HG03575 (cell line): ENCODE measurements at regions not wholly inside any gene's neighbourhood (a gene's known extent, or its start where the extent isn't known, plus 50 kb on each side); places are given as distances from the start of the nearest gene placed in this dataset.

Source experiments
- ATAC-seq: cut with Tn5 transposase; IDR thresholded peaks from one replicate; pipeline ENCODE4 v1.9.1; 2021; ENCODE audit not compliant: unreplicated experiment, insufficient number of reproducible peaks, low FRiP score; ENCODE audit errors: extremely low read depth

DNA sequence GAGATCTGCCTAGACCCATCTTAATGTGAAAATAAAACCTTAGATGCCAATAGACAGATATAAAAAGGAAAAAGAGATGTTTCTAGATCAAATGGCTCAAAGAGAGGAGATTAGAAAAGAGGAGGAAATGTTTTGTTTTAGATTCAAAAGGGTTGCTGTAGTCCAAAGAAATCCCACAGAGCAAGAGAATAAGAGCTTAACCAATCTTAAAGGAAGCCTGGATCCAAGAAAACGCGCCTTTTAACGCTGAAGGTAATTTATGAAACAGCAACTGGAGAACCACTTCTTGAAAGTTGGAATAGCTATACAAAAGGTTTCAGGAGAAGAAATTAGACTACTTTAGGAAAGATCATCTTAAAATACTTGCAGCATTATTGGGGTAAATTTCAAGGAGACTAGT lies 298.8 kb downstream of the BRINP2 start:
- ATAC-seq, result no peak

DNA sequence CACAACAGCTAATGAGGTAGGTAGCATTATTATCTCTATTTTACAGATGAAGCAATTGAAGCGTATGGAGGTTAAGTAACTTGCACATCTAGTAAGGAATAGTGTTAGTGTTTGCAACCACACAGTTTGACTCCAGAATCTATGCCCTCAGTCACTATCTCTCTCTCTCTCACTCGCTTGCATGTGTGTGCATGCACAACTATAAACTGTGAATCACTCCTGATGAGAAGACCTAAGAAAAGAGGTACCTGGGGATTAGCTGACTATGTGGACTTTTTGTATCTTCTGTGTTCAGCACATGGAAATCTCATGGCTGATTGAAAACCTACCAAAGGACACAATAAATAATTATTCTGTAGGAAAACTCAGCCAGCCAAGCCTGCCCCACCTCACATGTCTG lies 295.5 kb downstream of the BRINP2 start:
- ATAC-seq, result no peak

DNA sequence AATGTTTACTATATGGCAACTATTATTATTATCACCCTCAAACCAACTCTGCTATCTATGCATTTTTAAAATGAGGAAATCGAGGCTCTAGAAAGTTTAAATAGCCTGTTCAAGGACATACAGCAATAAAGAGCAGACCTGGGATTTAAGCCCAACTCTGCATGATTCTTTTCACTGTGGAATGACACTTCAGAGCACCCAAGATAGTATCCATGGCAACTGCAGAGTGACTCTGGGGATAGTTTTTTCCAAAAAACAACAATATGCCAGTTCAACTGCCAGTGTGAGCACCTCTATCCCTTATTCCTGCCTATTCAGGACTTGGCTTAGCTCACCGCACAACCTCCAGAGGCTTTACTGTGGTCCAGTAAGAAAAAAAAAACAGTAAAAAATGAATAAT lies 293.9 kb downstream of the BRINP2 start:
- ATAC-seq, result no peak

DNA sequence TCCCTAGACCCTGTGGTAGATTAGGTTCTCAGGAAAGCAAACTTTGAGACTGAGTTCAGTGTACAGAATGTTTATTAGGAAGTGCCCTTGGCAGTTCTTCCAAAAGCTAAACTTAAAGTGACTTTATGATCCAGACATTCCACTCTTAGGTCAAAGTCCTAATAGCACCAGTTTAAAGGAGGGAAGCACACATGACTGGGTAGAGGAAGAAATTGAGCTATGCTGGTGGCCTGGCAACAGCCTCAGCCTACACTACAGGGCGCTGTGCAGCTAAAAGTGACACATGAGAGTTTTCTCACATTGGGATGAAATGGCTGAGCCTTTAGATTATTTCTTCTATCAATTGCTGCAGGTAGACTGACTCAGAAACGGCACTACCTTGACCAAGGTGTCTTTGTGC lies 280.4 kb downstream of the BRINP2 start:
- no peak for ATAC-seq

DNA sequence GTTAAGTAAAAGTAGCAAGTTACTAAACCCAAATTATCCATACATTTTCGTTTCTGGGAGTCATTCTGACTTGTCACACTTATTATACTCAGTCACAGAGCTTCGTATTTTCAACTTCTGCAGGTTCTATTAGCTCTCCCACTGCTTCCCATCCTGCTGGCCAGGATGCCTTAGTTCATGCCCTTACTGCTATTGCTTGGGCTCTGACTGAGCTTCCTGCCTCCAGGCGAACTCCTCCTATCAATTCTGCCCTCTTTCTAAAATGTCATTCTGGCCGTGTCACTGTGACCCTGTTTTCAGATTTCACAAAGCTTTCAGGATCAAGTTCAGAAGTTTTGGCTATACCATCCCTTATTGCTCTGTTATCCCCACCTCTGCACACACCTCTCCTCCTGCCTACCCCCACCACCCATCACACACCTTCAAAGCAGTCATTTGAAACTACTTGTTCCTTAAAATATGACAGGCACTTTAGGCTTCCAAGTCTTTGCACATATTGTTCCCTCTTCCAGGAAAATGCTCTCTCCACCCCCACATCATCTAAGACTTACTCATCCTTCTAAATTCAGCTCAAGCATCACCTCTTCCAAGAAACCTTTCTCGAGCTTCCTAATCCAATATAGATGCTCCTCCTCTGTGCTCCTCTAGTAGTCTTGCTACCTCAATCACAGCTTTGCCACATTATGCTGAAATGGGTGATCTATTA lies 278.0 kb downstream of the BRINP2 start:
- ATAC-seq, result no peak

GRCh38 chr1:177448036-177448615 lies 277.4 kb downstream of the BRINP2 start:
- ATAC-seq, result no peak

DNA sequence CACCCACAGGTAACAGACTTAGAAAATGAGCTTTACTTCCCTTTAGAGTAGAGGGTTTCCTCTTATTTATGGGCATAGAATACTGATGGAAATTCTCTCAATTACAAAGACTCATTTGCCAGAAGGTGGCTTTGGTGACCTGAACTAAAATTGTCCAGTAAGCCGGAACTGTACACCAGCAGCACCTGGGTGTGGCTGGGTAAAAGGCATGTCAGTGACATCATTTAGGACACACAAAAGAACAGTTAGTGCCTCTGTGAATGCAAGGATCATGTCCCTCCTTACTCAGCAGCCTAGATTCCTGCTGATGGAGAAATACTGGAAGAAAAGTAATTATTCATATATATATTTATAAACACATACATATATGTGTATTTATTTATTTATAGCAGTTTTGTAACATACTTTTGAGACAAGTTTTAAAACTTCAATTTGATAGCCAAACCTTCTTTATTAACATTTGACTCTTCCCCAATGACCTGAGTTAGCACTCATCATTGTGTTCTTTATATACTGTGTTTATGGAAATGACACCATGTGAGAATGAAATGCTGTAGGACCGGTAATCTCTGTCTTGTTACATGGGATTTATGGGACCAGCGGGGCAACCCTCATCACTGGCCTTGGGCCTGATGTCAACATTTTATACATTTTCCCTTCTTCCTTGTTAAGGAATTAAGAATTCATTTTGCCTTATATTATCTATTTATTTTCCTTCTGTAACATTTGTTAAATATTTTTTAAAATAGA lies 274.4 kb downstream of the BRINP2 start:
- no peak for ATAC-seq

DNA sequence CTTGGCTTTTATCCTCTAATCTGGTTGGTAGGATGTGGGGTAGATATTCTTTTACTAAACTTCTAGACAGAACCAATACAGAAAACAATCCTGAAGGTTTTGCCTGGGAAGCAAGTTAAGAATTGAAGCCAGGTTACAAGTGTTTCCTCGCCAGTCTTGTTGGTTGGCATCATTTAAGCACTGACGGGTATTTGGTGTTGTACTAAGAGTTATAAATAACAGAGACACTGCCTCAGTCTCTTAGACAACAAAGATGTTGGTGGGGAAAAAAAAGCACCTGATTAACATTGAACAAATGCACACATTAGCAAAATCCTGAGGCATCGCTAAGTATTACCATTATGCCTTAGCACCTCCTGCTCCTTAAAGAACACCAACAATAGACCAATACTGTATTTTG lies 272.2 kb downstream of the BRINP2 start:
- ATAC-seq, result no peak

- no peak for ATAC-seq
Measured at GRCh38 chr1:177442584-177442983, 271.8 kb downstream of the BRINP2 start.

- no peak for ATAC-seq
Measured at GRCh38 chr1:177441281-177441680, 270.5 kb downstream of the BRINP2 start.

GRCh38 chr1:177440821-177441220 lies 270.1 kb downstream of the BRINP2 start:
- ATAC-seq, result no peak

DNA sequence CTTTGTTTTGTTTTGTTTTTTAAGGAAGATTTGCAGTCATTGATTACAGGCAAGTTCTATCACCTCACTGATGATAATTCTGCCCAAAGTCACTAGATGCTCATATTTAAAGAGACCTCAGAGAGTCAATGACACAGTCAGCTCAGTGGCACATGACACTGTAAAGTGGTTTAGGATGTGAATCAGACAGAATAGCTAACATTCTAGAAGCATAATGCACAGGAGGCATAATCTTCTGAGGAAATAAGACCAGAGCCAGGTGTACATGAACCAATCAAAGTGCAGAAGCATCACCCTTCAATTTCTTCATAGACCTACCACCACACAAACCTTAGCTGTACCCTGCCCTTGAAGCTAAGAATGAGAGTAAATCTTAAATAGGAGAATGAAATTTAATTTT lies 268.5 kb downstream of the BRINP2 start:
- ATAC-seq, result no peak

DNA sequence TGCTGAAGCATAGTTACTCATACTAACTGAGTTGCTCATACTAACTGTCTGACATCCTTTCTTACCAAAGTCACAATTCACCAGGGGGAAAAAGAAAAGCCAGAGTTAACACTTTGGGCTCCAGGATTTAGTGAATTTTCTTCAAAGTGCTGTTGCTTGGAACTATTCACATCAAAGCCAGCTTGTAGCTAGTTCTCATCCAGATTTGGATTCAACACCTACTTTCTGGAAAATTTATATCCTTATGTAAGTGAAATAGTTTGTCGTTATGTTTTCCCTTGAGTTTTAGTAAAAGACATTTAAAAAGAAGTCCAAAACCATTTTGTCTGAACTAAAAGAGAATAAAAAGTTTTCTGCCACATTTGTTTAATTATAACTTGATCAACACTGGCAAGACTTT lies 264.6 kb downstream of the BRINP2 start:
- ATAC-seq, result no peak

DNA sequence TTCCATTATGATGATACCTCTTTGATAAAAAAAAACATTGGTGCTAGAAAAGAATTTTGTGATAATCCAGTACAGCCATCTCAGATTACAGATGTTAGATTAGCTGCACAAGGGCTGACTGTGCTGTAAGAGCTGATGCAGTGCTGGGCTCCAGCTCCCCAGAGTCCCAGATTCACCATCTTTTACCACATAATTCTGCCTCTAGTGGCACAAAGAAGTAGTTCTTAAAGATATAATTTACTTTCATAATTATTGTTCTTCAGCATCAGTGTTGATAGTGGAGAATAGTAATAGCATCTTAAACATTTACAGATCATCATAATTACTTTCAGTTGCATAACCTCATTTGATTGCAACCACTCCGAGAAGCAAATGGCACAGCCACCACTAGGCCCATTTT lies 262.1 kb downstream of the BRINP2 start:
- no peak for ATAC-seq

DNA sequence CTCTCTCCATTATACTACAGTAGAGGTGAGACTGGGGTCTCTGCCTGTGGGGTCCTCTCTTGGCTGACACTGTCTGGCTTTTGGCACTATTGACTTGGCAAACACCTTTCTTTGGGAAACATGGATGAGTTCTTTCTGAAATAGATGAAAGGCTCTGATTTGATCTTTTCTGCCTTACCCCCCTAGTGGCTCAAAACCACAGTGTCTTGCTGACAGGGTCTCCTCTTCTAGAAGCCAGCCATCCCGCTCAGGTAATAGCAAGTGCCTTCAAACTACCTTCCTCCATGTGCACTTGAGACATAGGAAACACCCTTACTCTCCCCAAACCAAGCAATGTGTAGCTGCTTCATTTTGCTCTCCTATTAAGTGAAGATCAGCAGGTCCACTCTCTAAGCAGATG lies 260.4 kb downstream of the BRINP2 start:
- no peak for ATAC-seq

GRCh38 chr1:177429234-177429633 lies 258.5 kb downstream of the BRINP2 start:
- ATAC-seq, result no peak

DNA sequence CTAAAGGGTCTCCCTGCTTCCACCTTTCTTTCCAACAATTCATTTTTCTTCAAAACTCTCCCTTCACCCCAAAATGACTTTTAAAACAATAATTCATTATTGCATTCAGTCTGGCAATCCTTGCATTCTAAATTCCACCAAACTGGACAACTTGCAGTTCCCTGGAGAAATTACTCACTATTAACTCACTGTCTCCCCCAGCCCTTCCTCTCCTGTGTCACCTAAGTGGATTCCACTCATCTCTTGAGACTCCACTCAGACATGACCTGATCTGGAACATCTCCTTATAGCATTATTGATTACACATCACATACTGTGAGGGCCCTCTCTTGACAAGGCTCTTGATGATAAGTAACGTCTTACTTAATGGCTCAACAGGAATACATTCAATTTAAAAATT lies 257.1 kb downstream of the BRINP2 start:
- no peak for ATAC-seq

- no peak for ATAC-seq
Measured at GRCh38 chr1:177426497-177426896, 255.7 kb downstream of the BRINP2 start.

GRCh38 chr1:177425199-177425598 lies 254.4 kb downstream of the BRINP2 start:
- no peak for ATAC-seq

- ATAC-seq, result no peak
Measured at GRCh38 chr1:177424744-177425143, 254.0 kb downstream of the BRINP2 start.
